Right renal pelvis (tissue), 4 donors: ENCODE measurements at regions not wholly inside any gene's neighbourhood (a gene's known extent, or its start where the extent isn't known, plus 50 kb on each side); places are given as distances from the start of the nearest gene placed in this dataset.
"Not testable (repeated sequence)": the region's sequence is repeated elsewhere in the genome, so short reads cannot be mapped to it uniquely, and the experiment has no call there.

Experiments used
- DNase-seq, 4 donors: peaks; one replicate each; pipeline ENCODE4 v3.0.0-alpha.2; 2013; ENCODE audit warnings: low read depth in 4 of 4, low spot score in 3 of 4, missing footprints in 1 of 4

- not testable (repeated sequence) for DNase-seq
Observed at GRCh38 chr3:137198374-137198773, 240.6 kb downstream of the IL20RB start.

GRCh38 chr3:137199678-137200077 is 241.9 kb downstream of the IL20RB start:
- DNase-seq: no peak

- DNase-seq: no peak
Observed at GRCh38 chr3:137201066-137201465, 243.3 kb downstream of the IL20RB start.

- no peak for DNase-seq
Observed at GRCh38 chr3:137202941-137203340, 245.2 kb downstream of the IL20RB start.

- DNase-seq: no peak
Observed at GRCh38 chr3:137204409-137204808, 246.6 kb downstream of the IL20RB start.

GRCh38 chr3:137205394-137206045 is 247.7 kb downstream of the IL20RB start:
- no peak for DNase-seq

GRCh38 chr3:137207616-137208015 is 249.8 kb downstream of the IL20RB start:
- no peak for DNase-seq

- DNase-seq: no peak
Observed at GRCh38 chr3:137217733-137218132, 259.9 kb downstream of the IL20RB start.

- DNase-seq: no peak
Observed at GRCh38 chr3:137219801-137220445, 262.1 kb downstream of the IL20RB start.

GRCh38 chr3:137222736-137223225 is 265.0 kb downstream of the IL20RB start:
- DNase-seq: no peak

- DNase-seq: no peak
Observed at GRCh38 chr3:137224464-137224863, 266.7 kb downstream of the IL20RB start.

- no peak for DNase-seq
Observed at GRCh38 chr3:137242836-137243400, 285.1 kb downstream of the IL20RB start.

GRCh38 chr3:137246491-137246890 is 288.7 kb downstream of the IL20RB start:
- no peak for DNase-seq

GRCh38 chr3:137249311-137249940 is 291.6 kb downstream of the IL20RB start:
- DNase-seq: no peak

- DNase-seq: no peak
Observed at GRCh38 chr3:137259089-137259488, 301.3 kb downstream of the IL20RB start.

- no peak for DNase-seq
Observed at GRCh38 chr3:137259701-137260100, 301.9 kb downstream of the IL20RB start.

- DNase-seq: no peak
Observed at GRCh38 chr3:137264071-137264820, 306.5 kb downstream of the IL20RB start.

GRCh38 chr3:137264843-137265330 is 307.1 kb downstream of the IL20RB start:
- DNase-seq: no peak

GRCh38 chr3:137282871-137283270 is 325.1 kb downstream of the IL20RB start:
- DNase-seq: no peak

- no peak for DNase-seq
Observed at GRCh38 chr3:137285924-137286323, 328.1 kb downstream of the IL20RB start.

GRCh38 chr3:137293086-137293485 is 335.3 kb downstream of the IL20RB start:
- DNase-seq: no peak
